HCT116 (cell line): ENCODE measurements at regions not wholly inside any gene's neighbourhood (a gene's known extent, or its start where the extent isn't known, plus 50 kb on each side); places are given as distances from the start of the nearest gene placed in this dataset.

Experiments
- ATAC-seq: fragments of 200-7000 bp; cut with Tn5 transposase; 2 replicates; pipeline ENCODE4 v1.9.1; 2020; ENCODE audit warnings: mild to moderate bottlenecking, moderate library complexity
- BruUV-seq: library from RNA; stranded (reverse); fragments of 400-500 nt; replicated peaks from 2 replicates; lab custom pipeline; 2021; lab: Mats Ljungman, UMichigan
- CTCF ChIA-PET: fragments of 300-600 bp; sonication (Branson Sonifier 250); formaldehyde crosslinking; loops from one replicate; lab custom pipeline; 2021; ENCODE audit warnings: antibody characterized with exemption; lab: Charles Lee
- POLR2A ChIA-PET: fragments of 300-600, 350-600 bp; sonication (Branson Sonifier 250); formaldehyde crosslinking; loops from one replicate; lab custom pipeline; 2021; ENCODE audit warnings: antibody characterized with exemption; lab: Charles Lee
- RAD21 ChIA-PET, 2 experiments: fragments of 300-600 bp; sonication (Branson Sonifier 250); formaldehyde crosslinking; loops; one replicate each; lab custom pipeline; 2023; ENCODE audit warnings: low total read pairs in 2 of 2; ENCODE audit not compliant: uncharacterized antibody in 2 of 2, unreplicated experiment in 2 of 2, low non-redundant PET in 1 of 2; lab: Charles Lee
- DNase-seq: peaks from one replicate; pipeline ENCODE4 v3.0.0-alpha.2; 2010; ENCODE audit warnings: low read depth, low spot score
- H2AFZ ChIP-seq: fragments of 200-600 bp; shearing (Covaris generic), sonication (generic); 2 replicates; pipeline ENCODE4 v1.6.1; 2017; ENCODE audit warnings: low read depth, mixed run types, mixed read lengths, antibody characterized with exemption, low read length; ENCODE audit not compliant: poor library complexity, severe bottlenecking
- H3K27ac ChIP-seq: 2 replicates; pipeline ENCODE4 v1.5.1; 2012; ENCODE audit warnings: low read depth, low read length
- H3K27me3 ChIP-seq: fragments of 200-600 bp; sonication (generic); 2 replicates; pipeline ENCODE4 v1.6.1; 2016; ENCODE audit warnings: mixed run types, low read length, mixed read lengths; ENCODE audit not compliant: insufficient read depth
- H3K36me3 ChIP-seq, 2 experiments: fragments of 200-500 bp in 1 of 2; fragments of 200-600 bp in 1 of 2; sonication (Bioruptor generic) in 1 of 2; sonication (generic) in 1 of 2; 2 replicates each; pipeline versions ENCODE4 v1.5.1 to v1.6.1; 2014 to 2016; ENCODE audit warnings: low read length in 2 of 2, inconsistent platforms in 1 of 2, mixed read lengths in 1 of 2, mixed run types in 1 of 2; ENCODE audit not compliant: insufficient read depth in 2 of 2, control insufficient read depth in 1 of 2
- H3K4me1 ChIP-seq, 2 experiments: fragments of 200-600 bp in 1 of 2; sonication (generic) in 1 of 2; 2 replicates each; pipeline versions ENCODE4 v1.5.1 to v1.6.1; 2012 to 2017; ENCODE audit warnings: low read length in 2 of 2, inconsistent platforms in 1 of 2, mild to moderate bottlenecking in 1 of 2, mixed read lengths in 1 of 2, mixed run types in 1 of 2, moderate library complexity in 1 of 2; ENCODE audit not compliant: insufficient read depth in 2 of 2, control insufficient read depth in 1 of 2
- H3K4me2 ChIP-seq: fragments of 200-600 bp; sonication (generic); 2 replicates; pipeline ENCODE4 v1.6.1; 2017; ENCODE audit warnings: mixed run types, low read length, mixed read lengths
- H3K4me3 ChIP-seq, 2 experiments: fragments of 200-600 bp in 1 of 2; sonication (generic) in 1 of 2; replicated peaks in 1 of 2; 2 replicates each; pipeline ENCODE4 v1.5.1; 2011 to 2016; ENCODE audit warnings: low read length in 2 of 2, control low read depth in 1 of 2, low read depth in 1 of 2, mild to moderate bottlenecking in 1 of 2, mixed read lengths in 1 of 2, mixed run types in 1 of 2
- H3K79me2 ChIP-seq: fragments of 200-600 bp; sonication (generic); 2 replicates; pipeline ENCODE4 v1.6.1; 2017; ENCODE audit warnings: mild to moderate bottlenecking, mixed run types, low read length, moderate library complexity, mixed read lengths; ENCODE audit not compliant: insufficient read depth
- H3K9ac ChIP-seq: fragments of 200-600 bp; sonication (generic); 2 replicates; pipeline ENCODE4 v1.6.1; 2016; ENCODE audit warnings: low read length, mixed read lengths
- H3K9me2 ChIP-seq: fragments of 200-600 bp; sonication (generic), shearing (Covaris generic); 2 replicates; pipeline ENCODE4 v1.6.1; 2017; ENCODE audit warnings: mixed run types, mild to moderate bottlenecking, moderate library complexity; ENCODE audit not compliant: insufficient read depth
- H3K9me3 ChIP-seq, 2 experiments: fragments of 200-500 bp in 1 of 2; fragments of 200-600 bp in 1 of 2; sonication (Bioruptor generic) in 1 of 2; sonication (generic) in 1 of 2; 2 replicates each; pipeline ENCODE4 v1.6.1; 2014 to 2017; ENCODE audit warnings: low read length in 2 of 2, mixed read lengths in 2 of 2, inconsistent platforms in 1 of 2, low read depth in 1 of 2, mild to moderate bottlenecking in 1 of 2, mixed run types in 1 of 2, moderate library complexity in 1 of 2; ENCODE audit not compliant: control insufficient read depth in 1 of 2, insufficient read depth in 1 of 2
- H4K20me1 ChIP-seq: fragments of 200-600 bp; sonication (generic), shearing (Covaris generic); 2 replicates; pipeline ENCODE4 v1.6.1; 2017; ENCODE audit warnings: mixed run types, mild to moderate bottlenecking, moderate library complexity; ENCODE audit not compliant: insufficient read depth
- CBX3 ChIP-seq: IDR thresholded peaks from 2 replicates; pipeline ENCODE4 v1.6.1; 2012; ENCODE audit warnings: low read depth
- CEBPB ChIP-seq: IDR thresholded peaks from 2 replicates; pipeline ENCODE4 v1.6.1; 2012; ENCODE audit warnings: low read depth
- ELF1 ChIP-seq: IDR thresholded peaks from 2 replicates; pipeline ENCODE4 v1.6.1; 2012; ENCODE audit warnings: low read depth, borderline replicate concordance
- EZH2 ChIP-seq: fragments of 200-600 bp; sonication (generic); IDR thresholded peaks from 2 replicates; pipeline ENCODE4 v1.6.1; 2017; ENCODE audit warnings: antibody characterized with exemption, mixed run types
- EZH2phosphoT487 ChIP-seq: fragments of 200-600 bp; IDR thresholded peaks from 2 replicates; pipeline ENCODE4 v1.6.1; 2018; ENCODE audit warnings: antibody characterized with exemption, borderline replicate concordance
- FOSL1 ChIP-seq: IDR thresholded peaks from 2 replicates; pipeline ENCODE4 v1.6.1; 2012; ENCODE audit warnings: low read depth
- POLR2A ChIP-seq: IDR thresholded peaks from 2 replicates; pipeline ENCODE4 v1.7.0; 2011; ENCODE audit warnings: borderline replicate concordance; ENCODE audit not compliant: insufficient read depth, insufficient read length; ENCODE audit errors: extremely low read depth
- POLR2AphosphoS5 ChIP-seq: IDR thresholded peaks from 2 replicates; pipeline ENCODE4 v1.6.1; 2011; ENCODE audit warnings: mild to moderate bottlenecking, low read depth, low read length, moderate library complexity
- RAD21 ChIP-seq: IDR thresholded peaks from 2 replicates; pipeline ENCODE4 v1.6.1; 2012; ENCODE audit warnings: low read depth, mild to moderate bottlenecking
- SIN3A ChIP-seq: IDR thresholded peaks from 2 replicates; pipeline ENCODE4 v1.6.1; 2012; ENCODE audit warnings: low read depth
- SP1 ChIP-seq: IDR thresholded peaks from 2 replicates; pipeline ENCODE4 v1.6.1; 2012; ENCODE audit warnings: low read depth
- SRF ChIP-seq: IDR thresholded peaks from 2 replicates; pipeline ENCODE4 v1.6.1; 2012; ENCODE audit warnings: low read depth
- TCF7L2 ChIP-seq: IDR thresholded peaks from 2 replicates; pipeline ENCODE4 v1.7.0; 2011; ENCODE audit warnings: borderline replicate concordance, inconsistent platforms; ENCODE audit not compliant: insufficient read depth, insufficient read length; ENCODE audit errors: extremely low read depth
- YY1 ChIP-seq: IDR thresholded peaks from 2 replicates; pipeline ENCODE4 v1.6.1; 2011; ENCODE audit warnings: low read length, low read depth, moderate library complexity, mild to moderate bottlenecking; ENCODE audit not compliant: insufficient replicate concordance; ENCODE audit errors: extremely low read depth
- ZFX ChIP-seq: fragments of 450-650 bp; IDR thresholded peaks from 2 replicates; pipeline ENCODE4 v1.6.1; 2017
- ZNF274 ChIP-seq: fragments of 200-500 bp; sonication (Bioruptor generic); IDR thresholded peaks from 2 replicates; pipeline ENCODE4 v1.6.1; 2014; ENCODE audit warnings: mild to moderate bottlenecking, low read depth, low read length, inconsistent platforms
- intact Hi-C: fragments of 100-400 bp; cut with micrococcal nuclease; formaldehyde crosslinking; loops from 2 replicates; pipeline ENCODE4 v1.10.0; 2022
- TF ChIP-seq, protein P1 (sequence below), 3 experiments: fragments of 200-600 bp in 1 of 3; sonication (generic) in 1 of 3; IDR thresholded peaks in 2 of 3; conservative IDR thresholded peaks in 1 of 3; 2 replicates each; pipeline ENCODE4 v1.5.1; 2012 to 2017; ENCODE audit warnings: low read depth in 2 of 3, low read length in 2 of 3, antibody characterized with exemption in 1 of 3, borderline replicate concordance in 1 of 3, control low read depth in 1 of 3, mild to moderate bottlenecking in 1 of 3, mixed read lengths in 1 of 3, mixed run types in 1 of 3, moderate library complexity in 1 of 3; ENCODE audit not compliant: insufficient read depth in 1 of 3
- TF ChIP-seq, protein P2 (sequence below): IDR thresholded peaks from 2 replicates; pipeline ENCODE4 v1.6.1; 2012; ENCODE audit warnings: low read depth
- TF ChIP-seq, protein P3 (sequence below): IDR thresholded peaks from 2 replicates; pipeline ENCODE4 v1.6.1; 2012
- TF ChIP-seq, protein P4 (sequence below): IDR thresholded peaks from 2 replicates; pipeline ENCODE4 v1.6.1; 2012

DNA sequence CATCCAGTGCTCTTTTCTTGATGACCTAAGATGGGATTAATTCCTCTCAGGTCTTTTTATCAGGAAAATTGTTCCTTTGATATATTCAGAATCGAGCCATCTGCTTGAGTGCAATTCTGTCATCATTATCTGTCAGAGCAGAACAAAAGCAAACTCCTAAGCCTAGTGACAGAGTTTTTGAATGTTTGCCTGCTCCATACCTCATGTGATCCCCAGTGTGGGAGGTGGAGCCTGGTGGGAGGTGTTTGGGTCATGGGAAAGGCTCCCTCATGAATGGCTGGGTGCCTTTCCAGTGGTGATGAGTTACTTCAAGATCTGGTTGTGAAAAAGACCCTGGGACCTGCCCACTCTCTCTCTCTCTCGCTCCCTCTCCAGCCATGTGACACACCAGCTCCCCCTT, 628.2 kb downstream of the CDH11 start:
- Histone ChIP-seq H2AFZ (no peak overlapping the region), H3K9me3 (peaks cover 5 to 19% of the 10 kb centered on the region in 2 experiments; a peak in 2 of 4 replicates), H3K4me1 (no peaks in the 10 kb centered on the region), H3K9ac (no peak overlapping the region), H3K79me2 (no peaks in the 10 kb centered on the region), H4K20me1 (no peaks in the 10 kb centered on the region), H3K4me3 (no peak overlapping the region), H3K9me2 (no peaks in the 10 kb centered on the region), H3K36me3 (no peaks in the 10 kb centered on the region), H3K4me2 (no peak overlapping the region), H3K27me3 (no peaks in the 10 kb centered on the region), H3K27ac (no peak overlapping the region)
- intact Hi-C loops: no loop called here
- no peak for TF ChIP-seq ZNF274
- TF ChIP-seq, protein P1, sequence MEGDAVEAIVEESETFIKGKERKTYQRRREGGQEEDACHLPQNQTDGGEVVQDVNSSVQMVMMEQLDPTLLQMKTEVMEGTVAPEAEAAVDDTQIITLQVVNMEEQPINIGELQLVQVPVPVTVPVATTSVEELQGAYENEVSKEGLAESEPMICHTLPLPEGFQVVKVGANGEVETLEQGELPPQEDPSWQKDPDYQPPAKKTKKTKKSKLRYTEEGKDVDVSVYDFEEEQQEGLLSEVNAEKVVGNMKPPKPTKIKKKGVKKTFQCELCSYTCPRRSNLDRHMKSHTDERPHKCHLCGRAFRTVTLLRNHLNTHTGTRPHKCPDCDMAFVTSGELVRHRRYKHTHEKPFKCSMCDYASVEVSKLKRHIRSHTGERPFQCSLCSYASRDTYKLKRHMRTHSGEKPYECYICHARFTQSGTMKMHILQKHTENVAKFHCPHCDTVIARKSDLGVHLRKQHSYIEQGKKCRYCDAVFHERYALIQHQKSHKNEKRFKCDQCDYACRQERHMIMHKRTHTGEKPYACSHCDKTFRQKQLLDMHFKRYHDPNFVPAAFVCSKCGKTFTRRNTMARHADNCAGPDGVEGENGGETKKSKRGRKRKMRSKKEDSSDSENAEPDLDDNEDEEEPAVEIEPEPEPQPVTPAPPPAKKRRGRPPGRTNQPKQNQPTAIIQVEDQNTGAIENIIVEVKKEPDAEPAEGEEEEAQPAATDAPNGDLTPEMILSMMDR (IDR thresholded peaks at IDR 0.05 in 2 of 3, conservative IDR thresholded peaks at IDR 0.05 in 1 of 3; ENCODE audit: borderline replicate concordance in 1 of 3, insufficient read depth in 1 of 3, low read depth in 2 of 3, low read length in 2 of 3): no peak
- no peak for TF ChIP-seq ELF1
- TF ChIP-seq SIN3A: no peak
- TF ChIP-seq YY1: no peak
- no peak for TF ChIP-seq ZFX
- no peak for TF ChIP-seq TCF7L2
- TF ChIP-seq RAD21: no peak
- no peak for TF ChIP-seq CEBPB
- TF ChIP-seq SP1: no peak
- TF ChIP-seq, protein P2, sequence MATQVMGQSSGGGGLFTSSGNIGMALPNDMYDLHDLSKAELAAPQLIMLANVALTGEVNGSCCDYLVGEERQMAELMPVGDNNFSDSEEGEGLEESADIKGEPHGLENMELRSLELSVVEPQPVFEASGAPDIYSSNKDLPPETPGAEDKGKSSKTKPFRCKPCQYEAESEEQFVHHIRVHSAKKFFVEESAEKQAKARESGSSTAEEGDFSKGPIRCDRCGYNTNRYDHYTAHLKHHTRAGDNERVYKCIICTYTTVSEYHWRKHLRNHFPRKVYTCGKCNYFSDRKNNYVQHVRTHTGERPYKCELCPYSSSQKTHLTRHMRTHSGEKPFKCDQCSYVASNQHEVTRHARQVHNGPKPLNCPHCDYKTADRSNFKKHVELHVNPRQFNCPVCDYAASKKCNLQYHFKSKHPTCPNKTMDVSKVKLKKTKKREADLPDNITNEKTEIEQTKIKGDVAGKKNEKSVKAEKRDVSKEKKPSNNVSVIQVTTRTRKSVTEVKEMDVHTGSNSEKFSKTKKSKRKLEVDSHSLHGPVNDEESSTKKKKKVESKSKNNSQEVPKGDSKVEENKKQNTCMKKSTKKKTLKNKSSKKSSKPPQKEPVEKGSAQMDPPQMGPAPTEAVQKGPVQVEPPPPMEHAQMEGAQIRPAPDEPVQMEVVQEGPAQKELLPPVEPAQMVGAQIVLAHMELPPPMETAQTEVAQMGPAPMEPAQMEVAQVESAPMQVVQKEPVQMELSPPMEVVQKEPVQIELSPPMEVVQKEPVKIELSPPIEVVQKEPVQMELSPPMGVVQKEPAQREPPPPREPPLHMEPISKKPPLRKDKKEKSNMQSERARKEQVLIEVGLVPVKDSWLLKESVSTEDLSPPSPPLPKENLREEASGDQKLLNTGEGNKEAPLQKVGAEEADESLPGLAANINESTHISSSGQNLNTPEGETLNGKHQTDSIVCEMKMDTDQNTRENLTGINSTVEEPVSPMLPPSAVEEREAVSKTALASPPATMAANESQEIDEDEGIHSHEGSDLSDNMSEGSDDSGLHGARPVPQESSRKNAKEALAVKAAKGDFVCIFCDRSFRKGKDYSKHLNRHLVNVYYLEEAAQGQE: no peak
- TF ChIP-seq, protein P3, sequence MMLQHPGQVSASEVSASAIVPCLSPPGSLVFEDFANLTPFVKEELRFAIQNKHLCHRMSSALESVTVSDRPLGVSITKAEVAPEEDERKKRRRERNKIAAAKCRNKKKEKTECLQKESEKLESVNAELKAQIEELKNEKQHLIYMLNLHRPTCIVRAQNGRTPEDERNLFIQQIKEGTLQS: no peak
- TF ChIP-seq SRF: no peak
- no peak for TF ChIP-seq POLR2AphosphoS5
- TF ChIP-seq, protein P4, sequence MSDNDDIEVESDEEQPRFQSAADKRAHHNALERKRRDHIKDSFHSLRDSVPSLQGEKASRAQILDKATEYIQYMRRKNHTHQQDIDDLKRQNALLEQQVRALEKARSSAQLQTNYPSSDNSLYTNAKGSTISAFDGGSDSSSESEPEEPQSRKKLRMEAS: no peak
- TF ChIP-seq EZH2: no peak
- no peak for TF ChIP-seq POLR2A
- no peak for TF ChIP-seq CBX3
- no peak for TF ChIP-seq EZH2phosphoT487
- no peak for TF ChIP-seq FOSL1
- CTCF ChIA-PET: no interaction called here
- no peak for DNase-seq
- no TSS peak for BruUV-seq
- RAD21 ChIA-PET: no interaction called here
- POLR2A ChIA-PET: no interaction called here
- no peak for ATAC-seq
